ENCODE measurements at regions not wholly inside any gene's neighbourhood (a gene's known extent, or its start where the extent isn't known, plus 50 kb on each side); places are given as distances from the start of the nearest gene placed in this dataset.

- ChIA-PET POLR2A (no interaction called here), CTCF (ENCODE audit: unreplicated experiment) (no interaction called here)
- Histone ChIP-seq H3K36me3 (ENCODE audit: insufficient read depth, low read length) (no peaks in the 10 kb centered on the region), H3K9me3 (ENCODE audit: low read length) (no peaks in the 10 kb centered on the region), H3K4me3 (ENCODE audit: low read depth, low read length, poor library complexity, severe bottlenecking) (no peak overlapping the region), H3K79me2 (ENCODE audit: insufficient read depth, low read depth, low read length) (no peaks in the 10 kb centered on the region), H3K4me2 (ENCODE audit: low read length) (no peak overlapping the region), H3K9me2 (ENCODE audit: insufficient read depth, low read length) (no peaks in the 10 kb centered on the region), H3K4me1 (ENCODE audit: insufficient read depth, low read length, poor library complexity, severe bottlenecking) (no peaks in the 10 kb centered on the region), H2AFZ (ENCODE audit: low read length) (no peak overlapping the region), H4K20me1 (ENCODE audit: insufficient read depth, low read length) (no peaks in the 10 kb centered on the region), H3K27ac (ENCODE audit: low read depth, low read length, poor library complexity, severe bottlenecking) (no peak overlapping the region)
- TF ChIP-seq EZH2phosphoT487 (IDR thresholded peaks at IDR 0.05; ENCODE audit: borderline replicate concordance, low read depth, low read length) (no peak), CTCF (conservative IDR thresholded peaks at IDR 0.05; ENCODE audit: low read length) (no peak)
- no TSS peak for BruUV-seq (replicated peaks)
- intact Hi-C loops (cut with micrococcal nuclease; ENCODE audit: unreplicated experiment) = no loop called here
- no peak for DNase-seq (ENCODE audit: low spot score)
These were observed 1469.4 kb upstream of the TMEM132C start for GRCh38 chr12:126797525-126797924.

GRCh38 chr12:126798449-126798848, 1468.5 kb upstream of the TMEM132C start:
- POLR2A ChIA-PET = no interaction called here
- no peaks in the 10 kb centered on the region for H3K36me3 ChIP-seq (ENCODE audit: insufficient read depth, low read length)
- no peaks in the 10 kb centered on the region for H4K20me1 ChIP-seq (ENCODE audit: insufficient read depth, low read length)
- H3K9me2 ChIP-seq (ENCODE audit: insufficient read depth, low read length) = no peaks in the 10 kb centered on the region
- H2AFZ ChIP-seq (ENCODE audit: low read length) = no peak overlapping the region
- H3K4me1 ChIP-seq (ENCODE audit: insufficient read depth, low read length, poor library complexity, severe bottlenecking) = no peaks in the 10 kb centered on the region
- no peaks in the 10 kb centered on the region for H3K79me2 ChIP-seq (ENCODE audit: insufficient read depth, low read depth, low read length)
- no TSS peak for BruUV-seq (replicated peaks)
- intact Hi-C loops (cut with micrococcal nuclease; ENCODE audit: unreplicated experiment) = no loop called here
- CTCF ChIA-PET (ENCODE audit: unreplicated experiment) = no interaction called here
- no peak for TF ChIP-seq EZH2phosphoT487 (IDR thresholded peaks at IDR 0.05; ENCODE audit: borderline replicate concordance, low read depth, low read length)
- no peak for TF ChIP-seq CTCF (conservative IDR thresholded peaks at IDR 0.05; ENCODE audit: low read length)
- H3K9me3 ChIP-seq (ENCODE audit: low read length) = no peaks in the 10 kb centered on the region
- H3K4me2 ChIP-seq (ENCODE audit: low read length) = no peak overlapping the region
- no peak overlapping the region for H3K4me3 ChIP-seq (ENCODE audit: low read depth, low read length, poor library complexity, severe bottlenecking)
- no peak for DNase-seq (ENCODE audit: low spot score)
- H3K27ac ChIP-seq (ENCODE audit: low read depth, low read length, poor library complexity, severe bottlenecking) = no peak overlapping the region

GRCh38 chr12:126807312-126807865, 1459.6 kb upstream of the TMEM132C start:
- no TSS peak for BruUV-seq (replicated peaks)
- H3K9me2 ChIP-seq (ENCODE audit: insufficient read depth, low read length) = no peaks in the 10 kb centered on the region
- no peaks in the 10 kb centered on the region for H3K79me2 ChIP-seq (ENCODE audit: insufficient read depth, low read depth, low read length)
- ChIA-PET CTCF (ENCODE audit: unreplicated experiment) (no interaction called here), POLR2A (no interaction called here)
- no peaks in the 10 kb centered on the region for H4K20me1 ChIP-seq (ENCODE audit: insufficient read depth, low read length)
- no peak overlapping the region for H3K27ac ChIP-seq (ENCODE audit: low read depth, low read length, poor library complexity, severe bottlenecking)
- no peak overlapping the region for H3K4me2 ChIP-seq (ENCODE audit: low read length)
- H2AFZ ChIP-seq (ENCODE audit: low read length) = no peak overlapping the region
- DNase-seq (ENCODE audit: low spot score) = no peak
- intact Hi-C loops (cut with micrococcal nuclease; ENCODE audit: unreplicated experiment) = no loop called here
- H3K4me1 ChIP-seq (ENCODE audit: insufficient read depth, low read length, poor library complexity, severe bottlenecking) = no peaks in the 10 kb centered on the region
- no peaks in the 10 kb centered on the region for H3K9me3 ChIP-seq (ENCODE audit: low read length)
- no peak overlapping the region for H3K4me3 ChIP-seq (ENCODE audit: low read depth, low read length, poor library complexity, severe bottlenecking)
- TF ChIP-seq CTCF (conservative IDR thresholded peaks at IDR 0.05; ENCODE audit: low read length) = no peak
- H3K36me3 ChIP-seq (ENCODE audit: insufficient read depth, low read length) = no peaks in the 10 kb centered on the region
